IMR-90 (cell line): ENCODE measurements at regions not wholly inside any gene's neighbourhood (a gene's known extent, or its start where the extent isn't known, plus 50 kb on each side); places are given as distances from the start of the nearest gene placed in this dataset.

Experiments used
- ATAC-seq: fragments of 200-7000 bp; cut with Tn5 transposase; 2 replicates; pipeline ENCODE4 v1.9.1; 2020; ENCODE audit warnings: low read depth, mild to moderate bottlenecking, moderate library complexity
- BruUV-seq: library from RNA; stranded (reverse); fragments of 400-500 nt; replicated peaks from 2 replicates; lab custom pipeline; 2021; lab: Mats Ljungman, UMichigan
- CTCF ChIA-PET: fragments of 300-600 bp; formaldehyde crosslinking; extraction: SDS; loops from one replicate; lab custom pipeline; 2021; ENCODE audit warnings: antibody characterized with exemption; lab: Yijun Ruan, JAX
- POLR2A ChIA-PET: fragments of 300-600 bp; sonication (Branson Sonifier 250); formaldehyde crosslinking; loops from one replicate; lab custom pipeline; 2022; ENCODE audit warnings: antibody characterized with exemption; ENCODE audit not compliant: unreplicated experiment; lab: Charles Lee
- DNase-seq: peaks from one replicate; pipeline ENCODE4 v3.0.0; 2013
- H2AFZ ChIP-seq: replicated peaks from 2 replicates; pipeline ENCODE3; 2013; ENCODE audit warnings: low read length, mild to moderate bottlenecking; ENCODE audit not compliant: poor library complexity
- H2AK5ac ChIP-seq: 2 replicates; pipeline ENCODE4 v1.6.1; 2013; ENCODE audit warnings: low read depth, low read length, inconsistent platforms
- H2AK9ac ChIP-seq: replicated peaks from 2 replicates; pipeline ENCODE3; 2013; ENCODE audit warnings: mild to moderate bottlenecking, low read depth, low read length, moderate library complexity; ENCODE audit not compliant: poor library complexity
- H2BK120ac ChIP-seq: 2 replicates; pipeline ENCODE4 v1.6.1; 2013; ENCODE audit warnings: low read depth, low read length, inconsistent platforms
- H2BK15ac ChIP-seq: 3 replicates; pipeline ENCODE4 v1.6.1; 2013; ENCODE audit warnings: low read depth, low read length, inconsistent platforms
- H2BK20ac ChIP-seq: 2 replicates; pipeline ENCODE4 v1.6.1; 2013; ENCODE audit warnings: low read depth, mild to moderate bottlenecking, inconsistent platforms, low read length, moderate library complexity
- H2BK5ac ChIP-seq: 2 replicates; pipeline ENCODE4 v1.6.1; 2013; ENCODE audit warnings: mild to moderate bottlenecking, low read depth, low read length, inconsistent platforms; ENCODE audit not compliant: poor library complexity, severe bottlenecking
- H3K14ac ChIP-seq: replicated peaks from 2 replicates; pipeline ENCODE4 v1.6.1; 2013; ENCODE audit warnings: low read depth, low read length, inconsistent platforms
- H3K18ac ChIP-seq: 2 replicates; pipeline ENCODE4 v1.6.1; 2013; ENCODE audit warnings: low read depth, low read length, control low read depth
- H3K23ac ChIP-seq: 2 replicates; pipeline ENCODE4 v1.6.1; 2013; ENCODE audit warnings: low read depth, low read length, inconsistent platforms
- H3K27ac ChIP-seq: 2 replicates; pipeline ENCODE4 v1.5.1; 2013; ENCODE audit warnings: mild to moderate bottlenecking, control low read depth, low read length; ENCODE audit not compliant: insufficient read depth
- H3K27me3 ChIP-seq: 2 replicates; pipeline ENCODE4 v1.6.1; 2013; ENCODE audit warnings: low read length; ENCODE audit not compliant: control insufficient read depth, insufficient read depth
- H3K36me3 ChIP-seq: 2 replicates; pipeline ENCODE4 v1.6.1; 2013; ENCODE audit warnings: low read length, mixed read lengths; ENCODE audit not compliant: control insufficient read depth, insufficient read depth
- H3K4ac ChIP-seq: 2 replicates; pipeline ENCODE4 v1.6.1; 2013; ENCODE audit warnings: low read depth, low read length, inconsistent platforms
- H3K4me1 ChIP-seq: 2 replicates; pipeline ENCODE4 v1.6.1; 2013; ENCODE audit warnings: low read length, mixed read lengths; ENCODE audit not compliant: control insufficient read depth, insufficient read depth
- H3K4me2 ChIP-seq: 2 replicates; pipeline ENCODE4 v1.6.1; 2013; ENCODE audit warnings: low read depth, mild to moderate bottlenecking, control low read depth, low read length, moderate library complexity
- H3K4me3 ChIP-seq: 2 replicates; pipeline ENCODE4 v1.5.1; 2013; ENCODE audit warnings: low read depth, mild to moderate bottlenecking, control low read depth, low read length, moderate library complexity; ENCODE audit not compliant: insufficient read depth
- H3K56ac ChIP-seq: 2 replicates; pipeline ENCODE4 v1.6.1; 2013; ENCODE audit warnings: low read length, inconsistent platforms; ENCODE audit not compliant: insufficient read depth; ENCODE audit errors: extremely low read depth
- H3K79me1 ChIP-seq, 2 experiments: 2 replicates each; pipeline ENCODE4 v1.6.1; 2013; ENCODE audit warnings: low read length in 2 of 2, inconsistent platforms in 1 of 2, low read depth in 1 of 2
- H3K9ac ChIP-seq: 2 replicates; pipeline ENCODE4 v1.6.1; 2013; ENCODE audit warnings: low read depth, low read length, control low read depth
- H3K9me1 ChIP-seq: 2 replicates; pipeline ENCODE4 v1.6.1; 2013; ENCODE audit warnings: low read length, inconsistent platforms; ENCODE audit not compliant: insufficient read depth
- H3K9me3 ChIP-seq: 2 replicates; pipeline ENCODE4 v1.6.1; 2013; ENCODE audit warnings: low read length; ENCODE audit not compliant: control insufficient read depth, insufficient read depth
- H4K20me1 ChIP-seq: 2 replicates; pipeline ENCODE4 v1.6.1; 2013; ENCODE audit warnings: low read length, inconsistent platforms; ENCODE audit not compliant: insufficient read depth
- H4K5ac ChIP-seq: 2 replicates; pipeline ENCODE4 v1.6.1; 2013; ENCODE audit warnings: mild to moderate bottlenecking, low read depth, low read length, control low read depth
- H4K8ac ChIP-seq, 2 experiments: 2 replicates each; pipeline ENCODE4 v1.6.1; 2013; ENCODE audit warnings: low read depth in 2 of 2, low read length in 2 of 2, control low read depth in 1 of 2, inconsistent platforms in 1 of 2
- H4K91ac ChIP-seq: 2 replicates; pipeline ENCODE4 v1.6.1; 2013; ENCODE audit warnings: low read depth, low read length, inconsistent platforms; ENCODE audit not compliant: insufficient read depth
- FOS ChIP-seq: fragments of 150-350 bp; IDR thresholded peaks from 2 replicates; pipeline ENCODE4 v1.6.1; 2016; ENCODE audit warnings: low read depth, low read length
- MAZ ChIP-seq: IDR thresholded peaks from 2 replicates; pipeline ENCODE4 v1.6.1; 2012; ENCODE audit warnings: low read depth, mild to moderate bottlenecking, low read length, improper control_type of control experiment, moderate library complexity, borderline replicate concordance
- WGBS, 2 experiments: methylation state at CpG; one replicate each; pipeline versions ENCODE4 v1.1.5 to v1.1.7; 2013; ENCODE audit warnings: missing lambda C conversion rate in 2 of 2; ENCODE audit not compliant: insufficient read length in 1 of 2; ENCODE audit errors: extremely low coverage in 2 of 2; 5-methylcytosine and 5-hydroxymethylcytosine counted together
- dilution Hi-C: fragments of 300-500 bp; cut with HindIII; formaldehyde crosslinking; loops from one replicate; pipeline ENCODE4 v1.14.3; 2018; ENCODE audit warnings: low sequenced_read_pairs; ENCODE audit not compliant: unreplicated experiment
- in situ Hi-C: fragments of 300-500 bp; cut with MboI; formaldehyde crosslinking; loops from 3 replicates; pipeline ENCODE4 v1.14.3; 2019; ENCODE audit warnings: low sequenced_read_pairs, inconsistent platforms, mixed read lengths
- intact Hi-C: fragments of 100-400 bp; cut with micrococcal nuclease; formaldehyde crosslinking; loops from 2 replicates; pipeline ENCODE4 v1.10.0; 2022
- TF ChIP-seq, protein P1 (sequence below): fragments of 150-350 bp; IDR thresholded peaks from 2 replicates; pipeline ENCODE4 v1.6.1; 2016; ENCODE audit warnings: low read depth, mild to moderate bottlenecking, low read length, moderate library complexity, borderline replicate concordance

GRCh38 chr1:233452724-233453123 is 125.2 kb downstream of the MAP3K21 start:
- Histone ChIP-seq H3K27ac (no peak overlapping the region), H4K20me1 (no peaks in the 10 kb centered on the region), H2AK9ac (no peak overlapping the region), H3K56ac (no peak overlapping the region), H2BK15ac (no peak overlapping the region), H2BK20ac (no peak overlapping the region), H3K23ac (no peak overlapping the region), H2AK5ac (no peak overlapping the region), H3K14ac (no peak overlapping the region), H4K5ac (no peak overlapping the region), H3K4me1 (no peaks in the 10 kb centered on the region), H3K4me2 (no peak overlapping the region), H3K9ac (no peak overlapping the region), H3K9me3 (peaks cover 15% of the 10 kb centered on the region), H3K18ac (no peak overlapping the region), H4K8ac (no peak overlapping the region), H2BK120ac (no peak overlapping the region), H3K27me3 (no peaks in the 10 kb centered on the region), H3K4ac (no peak overlapping the region), H3K36me3 (no peaks in the 10 kb centered on the region), H2BK5ac (no peak overlapping the region), H3K9me1 (no peaks in the 10 kb centered on the region), H3K4me3 (no peak overlapping the region), H2AFZ (no peak overlapping the region), H3K79me1 (no peaks in the 10 kb centered on the region), H4K91ac (no peak overlapping the region)
- intact Hi-C loops (loop anchor here (5.0 kb wide), 1 partner anchor 85 kb away; no protein-coding TSS in a partner anchor), dilution Hi-C loops (no loop called here), in situ Hi-C loops (no loop called here)
- BruUV-seq, result no TSS peak
- ATAC-seq (no peak), DNase-seq (no peak)
- no CpG with 5 or more reads among the region's 1 CpG for WGBS, 2 experiments
- TF ChIP-seq, protein P1, sequence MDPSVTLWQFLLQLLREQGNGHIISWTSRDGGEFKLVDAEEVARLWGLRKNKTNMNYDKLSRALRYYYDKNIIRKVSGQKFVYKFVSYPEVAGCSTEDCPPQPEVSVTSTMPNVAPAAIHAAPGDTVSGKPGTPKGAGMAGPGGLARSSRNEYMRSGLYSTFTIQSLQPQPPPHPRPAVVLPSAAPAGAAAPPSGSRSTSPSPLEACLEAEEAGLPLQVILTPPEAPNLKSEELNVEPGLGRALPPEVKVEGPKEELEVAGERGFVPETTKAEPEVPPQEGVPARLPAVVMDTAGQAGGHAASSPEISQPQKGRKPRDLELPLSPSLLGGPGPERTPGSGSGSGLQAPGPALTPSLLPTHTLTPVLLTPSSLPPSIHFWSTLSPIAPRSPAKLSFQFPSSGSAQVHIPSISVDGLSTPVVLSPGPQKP, result no peak
- TF ChIP-seq MAZ, result no peak
- no peak for TF ChIP-seq FOS
- POLR2A ChIA-PET, result no interaction called here
- CTCF ChIA-PET, result no interaction called here
